Stimulated activated naive CD8-positive, alpha-beta T cell treated with anti-CD3 and anti-CD28 coated beads, Interleukin-15, Interleukin-2, amounts not matched to agents 100 ng/mL and 50 ng/mL, for 24 hours (primary cell): ENCODE measurements at regions not wholly inside any gene's neighbourhood (a gene's known extent, or its start where the extent isn't known, plus 50 kb on each side); places are given as distances from the start of the nearest gene placed in this dataset.

ENCODE experiments used
- H3K27ac Mint-ChIP-seq: one replicate; pipeline ENCODE4 v1.8.0; 2021; ENCODE audit warnings: mild to moderate bottlenecking, mixed read lengths
- H3K27me3 Mint-ChIP-seq: one replicate; pipeline ENCODE4 v1.8.0; 2021; ENCODE audit warnings: mixed read lengths
- H3K36me3 Mint-ChIP-seq: one replicate; pipeline ENCODE4 v1.8.0; 2021; ENCODE audit warnings: low read depth, mixed read lengths
- H3K4me1 Mint-ChIP-seq: one replicate; pipeline ENCODE4 v1.8.0; 2021; ENCODE audit warnings: low read depth, mixed read lengths
- H3K4me3 Mint-ChIP-seq: one replicate; pipeline ENCODE4 v1.8.0; 2021; ENCODE audit warnings: mild to moderate bottlenecking, mixed read lengths
- H3K9me3 Mint-ChIP-seq: one replicate; pipeline ENCODE4 v1.8.0; 2021; ENCODE audit warnings: mixed read lengths

GRCh38 chr2:66382091-66382490, 52.8 kb upstream of the MEIS1 start:
- H3K9me3 Mint-ChIP-seq, result peaks cover 4% of the 10 kb centered on the region
- H3K27me3 Mint-ChIP-seq, result no peaks in the 10 kb centered on the region
- no peaks in the 10 kb centered on the region for H3K36me3 Mint-ChIP-seq

GRCh38 chr2:66379473-66379872, 55.5 kb upstream of the MEIS1 start:
- H3K27ac Mint-ChIP-seq, result no peak overlapping the region

More at GRCh38 chr2:66382091-66382490, 52.8 kb upstream of the MEIS1 start:
- no peak overlapping the region for H3K27ac Mint-ChIP-seq
- no peaks in the 10 kb centered on the region for H3K4me1 Mint-ChIP-seq
- no peak overlapping the region for H3K4me3 Mint-ChIP-seq

GRCh38 chr2:66377832-66378231, 57.1 kb upstream of the MEIS1 start:
- Mint-ChIP-seq H3K27me3 (no peaks in the 10 kb centered on the region), H3K4me1 (no peaks in the 10 kb centered on the region), H3K36me3 (no peaks in the 10 kb centered on the region), H3K27ac (no peak overlapping the region), H3K4me3 (no peak overlapping the region), H3K9me3 (peaks cover 4% of the 10 kb centered on the region)

More at GRCh38 chr2:66379473-66379872, 55.5 kb upstream of the MEIS1 start:
- Mint-ChIP-seq H3K36me3 (no peaks in the 10 kb centered on the region), H3K4me1 (no peaks in the 10 kb centered on the region), H3K9me3 (peaks cover 4% of the 10 kb centered on the region), H3K4me3 (no peak overlapping the region), H3K27me3 (no peaks in the 10 kb centered on the region)

GRCh38 chr2:66370824-66371223, 64.1 kb upstream of the MEIS1 start:
- Mint-ChIP-seq H3K9me3 (no peaks in the 10 kb centered on the region), H3K4me3 (no peak overlapping the region), H3K4me1 (no peaks in the 10 kb centered on the region), H3K27ac (no peak overlapping the region), H3K36me3 (no peaks in the 10 kb centered on the region), H3K27me3 (no peaks in the 10 kb centered on the region)

- Mint-ChIP-seq H3K36me3 (no peaks in the 10 kb centered on the region), H3K9me3 (no peaks in the 10 kb centered on the region), H3K27me3 (no peaks in the 10 kb centered on the region), H3K4me1 (no peaks in the 10 kb centered on the region), H3K4me3 (no peak overlapping the region), H3K27ac (no peak overlapping the region)
Measured at GRCh38 chr2:66366619-66367018, 68.3 kb upstream of the MEIS1 start.

- no peaks in the 10 kb centered on the region for H3K9me3 Mint-ChIP-seq
- no peak overlapping the region for H3K4me3 Mint-ChIP-seq
- H3K27ac Mint-ChIP-seq, result no peak overlapping the region
- H3K4me1 Mint-ChIP-seq, result no peaks in the 10 kb centered on the region
- H3K27me3 Mint-ChIP-seq, result no peaks in the 10 kb centered on the region
- no peaks in the 10 kb centered on the region for H3K36me3 Mint-ChIP-seq
Measured at GRCh38 chr2:66364495-66365333, 70.2 kb upstream of the MEIS1 start.

- Mint-ChIP-seq H3K27ac (no peak overlapping the region), H3K4me3 (no peak overlapping the region), H3K4me1 (no peaks in the 10 kb centered on the region), H3K27me3 (no peaks in the 10 kb centered on the region), H3K36me3 (no peaks in the 10 kb centered on the region), H3K9me3 (no peaks in the 10 kb centered on the region)
Measured at GRCh38 chr2:66362701-66363100, 72.2 kb upstream of the MEIS1 start.

GRCh38 chr2:66346231-66346664, 88.7 kb upstream of the MEIS1 start:
- Mint-ChIP-seq H3K9me3 (peaks cover 4% of the 10 kb centered on the region), H3K4me1 (no peaks in the 10 kb centered on the region), H3K4me3 (no peak overlapping the region), H3K27me3 (no peaks in the 10 kb centered on the region), H3K36me3 (no peaks in the 10 kb centered on the region), H3K27ac (no peak overlapping the region)

GRCh38 chr2:66344087-66344663, 90.8 kb upstream of the MEIS1 start:
- H3K27me3 Mint-ChIP-seq, result peaks cover 4% of the 10 kb centered on the region
- no peaks in the 10 kb centered on the region for H3K4me1 Mint-ChIP-seq
- H3K27ac Mint-ChIP-seq, result no peak overlapping the region
- H3K4me3 Mint-ChIP-seq, result no peak overlapping the region
- no peaks in the 10 kb centered on the region for H3K36me3 Mint-ChIP-seq
- peaks cover 10% of the 10 kb centered on the region for H3K9me3 Mint-ChIP-seq

GRCh38 chr2:66343259-66343658, 91.7 kb upstream of the MEIS1 start:
- no peaks in the 10 kb centered on the region for H3K36me3 Mint-ChIP-seq
- H3K4me1 Mint-ChIP-seq, result no peaks in the 10 kb centered on the region
- H3K27me3 Mint-ChIP-seq, result peaks cover 4% of the 10 kb centered on the region
- no peak overlapping the region for H3K4me3 Mint-ChIP-seq
- no peak overlapping the region for H3K27ac Mint-ChIP-seq
- H3K9me3 Mint-ChIP-seq, result peaks cover 10% of the 10 kb centered on the region

- peaks cover 4% of the 10 kb centered on the region for H3K27me3 Mint-ChIP-seq
- H3K27ac Mint-ChIP-seq, result no peak overlapping the region
- peaks cover 10% of the 10 kb centered on the region for H3K9me3 Mint-ChIP-seq
- H3K4me1 Mint-ChIP-seq, result no peaks in the 10 kb centered on the region
- no peak overlapping the region for H3K4me3 Mint-ChIP-seq
- H3K36me3 Mint-ChIP-seq, result no peaks in the 10 kb centered on the region
Measured at GRCh38 chr2:66340521-66340920, 94.4 kb upstream of the MEIS1 start.

GRCh38 chr2:66334237-66335029, 100.5 kb upstream of the MEIS1 start:
- H3K4me3 Mint-ChIP-seq, result no peak overlapping the region
- H3K4me1 Mint-ChIP-seq, result no peaks in the 10 kb centered on the region
- no peak overlapping the region for H3K27ac Mint-ChIP-seq
- no peaks in the 10 kb centered on the region for H3K27me3 Mint-ChIP-seq
- H3K9me3 Mint-ChIP-seq, result no peaks in the 10 kb centered on the region
- H3K36me3 Mint-ChIP-seq, result no peaks in the 10 kb centered on the region

- Mint-ChIP-seq H3K9me3 (no peaks in the 10 kb centered on the region), H3K27me3 (no peaks in the 10 kb centered on the region), H3K4me1 (no peaks in the 10 kb centered on the region), H3K27ac (no peak overlapping the region), H3K4me3 (no peak overlapping the region), H3K36me3 (no peaks in the 10 kb centered on the region)
Measured at GRCh38 chr2:66331176-66331575, 103.7 kb upstream of the MEIS1 start.

GRCh38 chr2:66329081-66329605, 105.8 kb upstream of the MEIS1 start:
- Mint-ChIP-seq H3K9me3 (no peaks in the 10 kb centered on the region), H3K4me1 (no peaks in the 10 kb centered on the region), H3K36me3 (no peaks in the 10 kb centered on the region), H3K27me3 (no peaks in the 10 kb centered on the region), H3K27ac (no peak overlapping the region), H3K4me3 (no peak overlapping the region)
